Upper lobe of left lung (tissue), 6 donors: ENCODE measurements at regions not wholly inside any gene's neighbourhood (a gene's known extent, or its start where the extent isn't known, plus 50 kb on each side); places are given as distances from the start of the nearest gene placed in this dataset.
A peak's percentile ranks its signal among the peaks of the same experiment; 100 is the strongest.

Experiments
- ATAC-seq, 2 donors: fragments of 200-7000 bp; cut with Tn5 transposase; one replicate each; pipeline ENCODE4 v1.9.1; 2022; ENCODE audit warnings: mild to moderate bottlenecking in 2 of 2, moderate library complexity in 2 of 2; ENCODE audit not compliant: low FRiP score in 2 of 2
- DNase-seq, 2 donors: peaks; one replicate each; pipeline ENCODE4 v3.0.0-alpha.2; 2019 to 2020
- H3K27ac ChIP-seq, 4 donors: fragments of 200-600 bp; sonication (generic); one replicate each; pipeline ENCODE4 v1.5.1; 2016 to 2019
- H3K27me3 ChIP-seq, 4 donors: fragments of 200-600 bp; sonication (generic); one replicate each; pipeline ENCODE4 v1.5.1; 2017 to 2019
- H3K36me3 ChIP-seq, 4 donors: fragments of 200-600 bp; sonication (generic); one replicate each; pipeline ENCODE4 v1.5.1; 2016 to 2019
- H3K4me1 ChIP-seq, 4 donors: fragments of 200-600 bp; sonication (generic); one replicate each; pipeline ENCODE4 v1.5.1; 2018 to 2019
- H3K4me3 ChIP-seq, 4 donors: fragments of 200-600 bp; sonication (generic); one replicate each; pipeline ENCODE4 v1.5.1; 2017 to 2019; ENCODE audit warnings: mild to moderate bottlenecking in 2 of 4, moderate library complexity in 1 of 4
- H3K9me3 ChIP-seq, 4 donors: fragments of 200-600 bp; sonication (generic); one replicate each; pipeline ENCODE4 v1.5.1; 2018 to 2019
- CTCF ChIP-seq, 6 experiments: fragments of 450-650 bp in 4 of 6; fragments of 200-600 bp in 2 of 6; sonication (generic) in 2 of 6; IDR thresholded peaks; one replicate each; pipeline ENCODE4 v1.5.1; 2016 to 2019; ENCODE audit warnings: antibody characterized with exemption in 6 of 6
- EP300 ChIP-seq, 4 donors: sonication (generic); formaldehyde crosslinking; IDR thresholded peaks; one replicate each; pipeline ENCODE4 v1.5.1; 2017; ENCODE audit warnings: antibody characterized with exemption in 4 of 4, control low read depth in 2 of 4
- POLR2A ChIP-seq, 4 donors: fragments of 450-650 bp; IDR thresholded peaks; one replicate each; pipeline ENCODE4 v1.5.1; 2016 to 2017; ENCODE audit warnings: antibody characterized with exemption in 4 of 4, mild to moderate bottlenecking in 2 of 4
- POLR2AphosphoS5 ChIP-seq, 2 donors: sonication (generic); formaldehyde crosslinking; IDR thresholded peaks; one replicate each; pipeline ENCODE4 v1.5.1; 2017; ENCODE audit warnings: antibody characterized with exemption in 2 of 2
- WGBS, 2 donors: methylation state at CpG; one replicate each; pipeline ENCODE4 v1.1.5; 2017 to 2018; 5-methylcytosine and 5-hydroxymethylcytosine counted together
- donor health status: DM: no; HTN: no; CAD: no; lungs with moderate emphysema.
- donor health status: DM: no; HTN: yes; CAD: no; lungs with severe emphysema.

- Histone ChIP-seq H3K36me3 (no peaks in the 10 kb centered on the region), H3K9me3 (peaks cover 9 to 13% (median 10%) of the 10 kb centered on the region in 4 donors), H3K27ac (no peak overlapping the region), H3K4me3 (no peak overlapping the region), H3K27me3 (no peaks in the 10 kb centered on the region), H3K4me1 (no peaks in the 10 kb centered on the region)
- WGBS, 2 donors: 65 to 70% methylated on average over 4 to 6 of the region's 6 CpGs
- TF ChIP-seq CTCF (IDR thresholded peaks at IDR 0.05): no peak
- TF ChIP-seq POLR2AphosphoS5 (IDR thresholded peaks at IDR 0.05): no peak
- no peak for TF ChIP-seq POLR2A (IDR thresholded peaks at IDR 0.05)
- no peak for TF ChIP-seq EP300 (IDR thresholded peaks at IDR 0.05)
- DNase-seq: no peak
- ATAC-seq: no peak
Observed at GRCh38 chr14:104503691-104504090, 75.9 kb upstream of the C14orf180 start.

- Histone ChIP-seq H3K27ac (no peak overlapping the region), H3K4me1 (no peaks in the 10 kb centered on the region), H3K36me3 (no peaks in the 10 kb centered on the region), H3K27me3 (no peaks in the 10 kb centered on the region), H3K9me3 (peaks cover 9 to 13% (median 10%) of the 10 kb centered on the region in 4 donors), H3K4me3 (no peak overlapping the region)
- ATAC-seq (no peak), DNase-seq (peak in 1 of 2 donors; percentile 45)
- TF ChIP-seq POLR2AphosphoS5 (IDR thresholded peaks at IDR 0.05) (no peak), POLR2A (IDR thresholded peaks at IDR 0.05) (no peak), EP300 (IDR thresholded peaks at IDR 0.05) (no peak), CTCF (IDR thresholded peaks at IDR 0.05) (no peak)
- WGBS, 2 donors: 92 to 97% methylated on average over 3 to 7 of the region's 7 CpGs
Observed at GRCh38 chr14:104504172-104504735, 75.3 kb upstream of the C14orf180 start.

GRCh38 chr14:104505085-104506074, 74.2 kb upstream of the C14orf180 start:
- TF ChIP-seq POLR2A (IDR thresholded peaks at IDR 0.05): no peak
- TF ChIP-seq EP300 (IDR thresholded peaks at IDR 0.05): no peak
- no peak for TF ChIP-seq CTCF (IDR thresholded peaks at IDR 0.05)
- TF ChIP-seq POLR2AphosphoS5 (IDR thresholded peaks at IDR 0.05): no peak
- Histone ChIP-seq H3K4me1 (no peaks in the 10 kb centered on the region), H3K9me3 (peaks cover 9 to 13% (median 10%) of the 10 kb centered on the region in 4 donors), H3K27me3 (no peaks in the 10 kb centered on the region), H3K27ac (no peak overlapping the region), H3K36me3 (no peaks in the 10 kb centered on the region), H3K4me3 (no peak overlapping the region)
- DNase-seq (peak in 1 of 2 donors; percentile 72), ATAC-seq (no peak)
- 78 to 80% methylated on average over 23 to 28 of the region's 28 CpGs for WGBS, 2 donors

- H3K27ac ChIP-seq: no peak overlapping the region
- H3K36me3 ChIP-seq: no peaks in the 10 kb centered on the region
- no peak for ATAC-seq
- DNase-seq: peak in 1 of 2 donors; percentile 49
- no peak for TF ChIP-seq POLR2AphosphoS5 (IDR thresholded peaks at IDR 0.05)
- TF ChIP-seq POLR2A (IDR thresholded peaks at IDR 0.05): no peak
- no peak for TF ChIP-seq CTCF (IDR thresholded peaks at IDR 0.05)
- TF ChIP-seq EP300 (IDR thresholded peaks at IDR 0.05): no peak
- no peak overlapping the region for H3K4me3 ChIP-seq
- no peaks in the 10 kb centered on the region for H3K27me3 ChIP-seq
- WGBS, 2 donors: 72 to 88% methylated on average over 4 to 11 of the region's 11 CpGs
- H3K4me1 ChIP-seq: no peaks in the 10 kb centered on the region
- peaks cover 8 to 13% (median 10%) of the 10 kb centered on the region in 4 donors for H3K9me3 ChIP-seq
Observed at GRCh38 chr14:104506461-104507253, 72.9 kb upstream of the C14orf180 start.
